GM23338 (cell line): ENCODE measurements at regions not wholly inside any gene's neighbourhood (a gene's known extent, or its start where the extent isn't known, plus 50 kb on each side); places are given as distances from the start of the nearest gene placed in this dataset.

Experiments used
- ATAC-seq: fragments of 200-7000 bp; cut with Tn5 transposase; 3 replicates; pipeline ENCODE4 v1.9.1; 2020
- DNase-seq: peaks from one replicate; pipeline ENCODE4 v3.0.0-alpha.2; 2015; ENCODE audit warnings: low spot score
- H2AFZ ChIP-seq: fragments of 200-600 bp; sonication (generic); 2 replicates; pipeline ENCODE4 v1.8.0; 2016; ENCODE audit warnings: antibody characterized with exemption, mild to moderate bottlenecking, moderate library complexity
- H3F3A ChIP-seq: fragments of 200-600 bp; sonication (generic); replicated peaks from 2 replicates; pipeline ENCODE4 v1.8.0; 2017; ENCODE audit warnings: antibody characterized with exemption, mixed run types, low read depth
- H3K27ac ChIP-seq: fragments of 200-600 bp; sonication (generic); 2 replicates; pipeline ENCODE4 v1.6.1; 2016; ENCODE audit warnings: low read depth
- H3K27me3 ChIP-seq: fragments of 200-600 bp; sonication (generic); 2 replicates; pipeline ENCODE4 v1.8.0; 2016; ENCODE audit warnings: mild to moderate bottlenecking, mixed run types, moderate library complexity; ENCODE audit not compliant: insufficient read depth
- H3K36me3 ChIP-seq: fragments of 200-600 bp; sonication (generic); 2 replicates; pipeline ENCODE4 v1.8.0; 2016; ENCODE audit warnings: mild to moderate bottlenecking; ENCODE audit not compliant: insufficient read depth
- H3K4me1 ChIP-seq: fragments of 200-600 bp; sonication (generic); 2 replicates; pipeline ENCODE4 v1.8.0; 2016; ENCODE audit warnings: mild to moderate bottlenecking, moderate library complexity; ENCODE audit not compliant: insufficient read depth
- H3K4me2 ChIP-seq: fragments of 200-600 bp; sonication (generic); 2 replicates; pipeline ENCODE4 v1.7.1; 2017; ENCODE audit warnings: mixed run types
- H3K4me3 ChIP-seq: fragments of 200-600 bp; sonication (generic); 2 replicates; pipeline ENCODE4 v1.6.1; 2016; ENCODE audit warnings: mixed run types
- H3K79me2 ChIP-seq: fragments of 200-600 bp; sonication (generic); replicated peaks from 2 replicates; pipeline ENCODE4 v1.8.0; 2017; ENCODE audit warnings: mild to moderate bottlenecking; ENCODE audit not compliant: insufficient read depth
- H3K9me2 ChIP-seq: fragments of 200-600 bp; sonication (generic); 2 replicates; pipeline ENCODE4 v1.8.0; 2017; ENCODE audit not compliant: insufficient read depth
- H4K20me1 ChIP-seq: fragments of 200-600 bp; sonication (generic); replicated peaks from 2 replicates; pipeline ENCODE4 v1.8.0; 2017; ENCODE audit warnings: mild to moderate bottlenecking; ENCODE audit not compliant: insufficient read depth
- H3K27ac Mint-ChIP-seq: 2 replicates; pipeline ENCODE4 v1.8.0; 2020; ENCODE audit warnings: inconsistent platforms, mild to moderate bottlenecking, moderate library complexity, mixed read lengths
- H3K27me3 Mint-ChIP-seq: 3 replicates; pipeline ENCODE4 v1.8.0; 2022; ENCODE audit warnings: low read depth, mild to moderate bottlenecking, moderate library complexity, mixed read lengths, inconsistent platforms; ENCODE audit not compliant: insufficient read depth, poor library complexity
- H3K36me3 Mint-ChIP-seq: 3 replicates; pipeline ENCODE4 v1.8.0; 2021; ENCODE audit warnings: low read depth, mild to moderate bottlenecking, inconsistent platforms, moderate library complexity, mixed read lengths
- H3K4me1 Mint-ChIP-seq: 3 replicates; pipeline ENCODE4 v1.8.0; 2020; ENCODE audit warnings: mild to moderate bottlenecking, inconsistent platforms, mixed read lengths
- H3K4me3 Mint-ChIP-seq: 3 replicates; pipeline ENCODE4 v1.8.0; 2021; ENCODE audit warnings: moderate library complexity, mild to moderate bottlenecking, inconsistent platforms, mixed read lengths
- H3K9me3 Mint-ChIP-seq: 3 replicates; pipeline ENCODE4 v1.8.0; 2020; ENCODE audit warnings: moderate library complexity, mild to moderate bottlenecking, inconsistent platforms, mixed read lengths
- CTCF ChIP-seq, 2 experiments: fragments of 200-600 bp in 1 of 2; sonication (generic) in 1 of 2; conservative IDR thresholded peaks; 2 replicates each; pipeline versions ENCODE4 v1.5.1 to v1.6.1; 2016 to 2017; ENCODE audit warnings: antibody characterized with exemption in 2 of 2, low read depth in 2 of 2, mild to moderate bottlenecking in 2 of 2, moderate library complexity in 1 of 2
- ETS1 ChIP-seq: IDR thresholded peaks from 2 replicates; pipeline ENCODE4 v1.6.1; 2016; ENCODE audit warnings: antibody characterized with exemption
- EZH2 ChIP-seq: fragments of 200-600 bp; sonication (generic); IDR thresholded peaks from one replicate; pipeline ENCODE4 v1.8.0; 2017; ENCODE audit warnings: antibody characterized with exemption, mild to moderate bottlenecking, low read depth; ENCODE audit not compliant: unreplicated experiment
- REST ChIP-seq: IDR thresholded peaks from one replicate; pipeline ENCODE4 v1.6.1; 2018; ENCODE audit warnings: antibody characterized with exemption; ENCODE audit not compliant: unreplicated experiment

GRCh38 chr4:176579226-176579625 is 213.5 kb downstream of the VEGFC start (continued):
- TF ChIP-seq REST = no peak
- no peak for TF ChIP-seq EZH2
- no peak for TF ChIP-seq ETS1
- no peak for TF ChIP-seq CTCF (conservative IDR thresholded peaks at IDR 0.05; ENCODE audit: low read depth in 2 of 2)

- H3K27me3 ChIP-seq = no peaks in the 10 kb centered on the region
- no peak overlapping the region for H3K27ac ChIP-seq
- H3K36me3 ChIP-seq = no peaks in the 10 kb centered on the region
- Mint-ChIP-seq H3K27me3 (no peaks in the 10 kb centered on the region), H3K36me3 (no peaks in the 10 kb centered on the region), H3K4me3 (no peak overlapping the region), H3K4me1 (no peaks in the 10 kb centered on the region), H3K9me3 (no peaks in the 10 kb centered on the region), H3K27ac (no peak overlapping the region)
- no peak overlapping the region for H3K4me2 ChIP-seq
- no peaks in the 10 kb centered on the region for H3F3A ChIP-seq
- H3K79me2 ChIP-seq = no peaks in the 10 kb centered on the region
- no peaks in the 10 kb centered on the region for H4K20me1 ChIP-seq
- ATAC-seq = no peak
- no peak for TF ChIP-seq CTCF (conservative IDR thresholded peaks at IDR 0.05; ENCODE audit: low read depth in 2 of 2)
- no peak for TF ChIP-seq ETS1
- no peak for DNase-seq
- no peaks in the 10 kb centered on the region for H3K4me1 ChIP-seq
- H3K4me3 ChIP-seq = no peak overlapping the region
- H2AFZ ChIP-seq = no peak overlapping the region
- no peaks in the 10 kb centered on the region for H3K9me2 ChIP-seq
Measured at GRCh38 chr4:176583278-176583677, 209.4 kb downstream of the VEGFC start.
